HG03571 (cell line): ENCODE measurements at regions not wholly inside any gene's neighbourhood (a gene's known extent, or its start where the extent isn't known, plus 50 kb on each side); places are given as distances from the start of the nearest gene placed in this dataset.

ENCODE experiments used
- ATAC-seq: cut with Tn5 transposase; IDR thresholded peaks from one replicate; pipeline ENCODE4 v1.9.1; 2021; ENCODE audit not compliant: unreplicated experiment

DNA sequence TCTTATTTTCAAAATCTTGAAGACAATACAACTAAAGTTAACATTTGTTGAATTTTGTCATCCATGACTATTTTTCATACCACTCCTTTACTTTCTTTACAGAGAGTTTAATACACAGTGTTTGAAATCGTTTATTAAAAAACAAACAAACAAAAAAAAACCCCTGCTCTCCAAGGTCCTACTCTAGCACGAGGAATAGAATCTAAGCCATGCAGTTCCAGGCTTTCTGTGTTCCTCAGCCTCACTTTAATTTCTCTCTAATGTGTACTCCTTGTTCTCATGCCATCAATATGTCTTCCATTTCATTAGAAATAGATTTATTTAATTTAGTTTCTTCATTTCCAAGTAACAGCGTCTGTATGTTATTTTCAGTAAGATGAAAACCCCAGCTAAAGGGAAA, 381.2 kb upstream of the MC4R start:
- no peak for ATAC-seq

DNA sequence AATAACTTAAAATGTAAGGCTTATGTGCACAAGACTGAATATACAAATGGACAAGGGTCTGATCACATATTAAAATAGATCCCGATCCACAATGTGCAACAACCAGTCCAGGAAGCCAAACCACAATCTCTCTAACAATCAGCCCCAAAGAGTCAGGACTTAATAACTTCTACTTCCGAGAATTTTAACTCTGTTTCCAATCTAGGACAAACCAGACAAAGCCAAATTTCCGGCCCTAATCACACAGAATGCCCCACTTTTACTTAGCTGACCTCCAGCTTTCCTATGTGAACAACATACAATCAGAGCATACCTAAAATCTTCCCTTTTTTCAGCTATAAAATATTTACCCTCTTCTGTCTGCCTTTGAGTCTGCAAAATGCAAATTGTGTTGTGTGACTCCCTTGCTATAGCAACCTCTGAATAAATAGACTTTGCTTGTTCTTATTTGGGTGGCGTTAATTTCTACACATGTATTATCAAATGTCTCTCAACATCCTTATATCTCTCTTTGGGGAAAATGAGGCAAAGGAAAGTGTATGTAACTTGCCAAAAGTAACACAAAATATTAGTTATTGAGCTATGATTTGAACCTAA, 381.9 kb upstream of the MC4R start:
- ATAC-seq = no peak

DNA sequence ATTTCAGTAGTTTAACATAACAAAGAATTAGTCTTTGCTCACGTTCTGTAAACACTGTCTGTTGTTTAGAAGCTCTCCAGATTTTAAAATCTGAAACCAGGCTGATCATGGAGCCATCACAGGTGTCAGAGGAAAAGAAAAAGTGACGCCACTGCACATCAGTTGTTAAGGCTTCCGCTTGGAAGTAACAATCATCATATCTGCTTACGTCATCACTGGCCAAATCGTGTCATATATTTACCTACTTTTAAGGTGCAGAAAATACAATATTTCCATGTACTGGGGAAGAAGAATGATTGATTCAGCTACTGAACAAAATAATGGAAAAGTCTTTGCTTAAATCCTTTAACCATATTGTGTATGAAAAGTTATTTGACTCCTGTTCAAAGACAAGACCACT, 382.6 kb upstream of the MC4R start:
- no peak for ATAC-seq

DNA sequence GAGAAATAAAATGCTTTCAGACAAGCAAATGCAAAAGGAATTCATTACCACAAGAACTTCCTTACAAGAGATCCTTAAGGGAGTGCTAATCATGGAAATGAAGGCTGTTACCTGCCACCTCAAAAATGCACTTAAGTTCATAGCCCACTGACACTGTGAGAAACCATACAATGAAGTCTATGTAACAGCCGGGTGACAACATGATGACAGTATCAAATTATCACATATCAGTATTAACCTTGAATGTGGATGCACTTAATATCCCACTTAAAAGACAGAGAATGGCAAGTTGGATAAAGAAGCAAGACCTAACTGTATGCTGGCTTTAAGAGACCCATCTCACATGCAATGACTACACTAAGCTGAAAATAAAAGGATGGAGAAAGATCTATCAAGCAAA, 403.4 kb upstream of the MC4R start:
- no peak for ATAC-seq

DNA sequence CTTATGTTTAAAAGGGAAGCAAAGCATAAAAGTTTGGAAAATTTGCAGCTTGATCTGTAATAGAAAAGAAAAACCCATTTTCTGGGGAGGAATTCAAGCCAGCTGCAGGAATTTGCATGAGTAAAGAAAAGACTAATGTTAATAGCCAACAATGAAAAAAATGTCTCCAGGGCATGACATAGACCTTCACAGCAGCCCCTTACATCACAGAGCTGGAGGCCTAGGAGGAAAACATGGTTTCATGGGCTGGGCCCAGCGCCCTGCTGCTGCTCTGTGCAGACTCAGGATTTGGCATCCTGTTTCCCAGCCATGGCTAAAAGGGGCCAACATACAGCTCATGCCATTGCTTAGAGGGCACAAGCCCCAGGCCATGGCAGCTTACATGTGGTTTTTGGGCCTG, 411.6 kb upstream of the MC4R start:
- ATAC-seq = no peak

DNA sequence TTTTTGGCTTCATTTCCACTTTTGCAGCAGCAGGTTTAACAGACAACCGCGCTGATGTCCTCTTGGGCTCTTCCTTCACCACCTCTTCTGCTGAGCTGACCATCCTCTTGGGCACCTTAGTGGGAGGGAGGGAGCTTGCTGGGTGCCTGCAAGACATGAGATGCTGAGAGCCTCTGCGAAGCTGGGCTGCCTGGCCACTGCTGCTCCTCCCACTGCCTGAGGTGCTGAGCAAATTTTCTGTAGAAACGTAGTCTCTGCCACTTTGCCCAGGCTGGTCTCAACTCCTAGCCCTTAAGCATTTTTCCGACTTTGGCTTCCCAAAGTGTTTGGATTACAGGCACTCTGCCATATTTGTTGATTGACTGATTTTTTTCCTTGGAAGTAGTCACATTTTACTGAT, 422.2 kb upstream of the MC4R start:
- no peak for ATAC-seq

DNA sequence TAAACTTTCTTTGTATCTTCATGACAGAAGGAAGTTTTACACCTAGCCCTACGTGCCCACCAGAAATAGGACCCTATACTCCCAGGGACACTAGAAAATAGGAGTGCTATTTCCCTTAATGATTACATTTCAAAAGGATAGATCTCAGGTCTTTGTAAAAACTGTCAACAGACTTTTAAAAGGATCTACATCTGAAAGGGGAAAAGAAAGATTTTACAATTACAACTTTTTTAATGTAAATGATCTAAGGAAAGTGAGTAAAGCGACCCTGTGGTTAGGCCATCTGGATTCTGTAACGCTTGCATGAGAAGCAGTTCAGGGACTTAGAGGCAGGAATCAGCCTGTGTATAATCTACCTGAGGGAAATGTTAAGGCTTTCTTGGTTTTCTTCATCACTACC, 431.8 kb upstream of the MC4R start:
- ATAC-seq = no peak

DNA sequence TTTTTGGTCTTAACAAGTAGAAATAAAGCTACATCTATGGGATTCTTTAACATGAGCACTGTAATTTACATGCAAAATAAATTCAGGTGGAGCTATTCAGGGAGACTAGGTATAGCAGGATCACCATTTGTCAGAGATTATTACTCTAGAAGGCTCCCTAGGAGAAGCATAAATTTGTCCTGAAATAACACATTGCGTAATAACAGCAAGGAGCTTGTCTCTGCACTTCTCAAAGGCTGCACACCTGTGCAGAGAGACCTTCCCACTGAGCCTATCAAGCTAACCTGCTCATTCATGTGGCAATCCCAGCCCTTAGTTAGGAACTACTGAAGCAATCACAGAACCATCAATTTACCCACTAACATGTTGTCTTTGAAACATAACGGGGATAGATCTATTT, 437.4 kb upstream of the MC4R start:
- no peak for ATAC-seq

DNA sequence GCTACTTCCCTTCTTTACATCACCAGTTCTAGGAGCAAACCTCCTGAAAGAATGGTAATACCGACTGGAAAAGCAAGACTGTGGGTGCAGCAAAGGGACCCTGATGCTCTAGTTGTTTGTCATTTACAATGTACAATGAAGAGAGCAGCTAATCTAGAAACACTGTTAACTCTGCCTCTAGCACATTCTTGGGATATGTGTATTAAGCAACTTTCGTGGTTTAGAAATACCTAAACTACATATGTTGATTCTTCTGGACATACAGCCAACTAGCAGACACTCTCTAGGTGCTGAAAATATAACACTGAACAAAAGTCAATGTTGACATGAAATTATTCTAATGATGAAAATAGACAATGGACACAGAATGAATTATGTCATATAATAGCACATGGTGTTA, 440.3 kb upstream of the MC4R start:
- no peak for ATAC-seq

DNA sequence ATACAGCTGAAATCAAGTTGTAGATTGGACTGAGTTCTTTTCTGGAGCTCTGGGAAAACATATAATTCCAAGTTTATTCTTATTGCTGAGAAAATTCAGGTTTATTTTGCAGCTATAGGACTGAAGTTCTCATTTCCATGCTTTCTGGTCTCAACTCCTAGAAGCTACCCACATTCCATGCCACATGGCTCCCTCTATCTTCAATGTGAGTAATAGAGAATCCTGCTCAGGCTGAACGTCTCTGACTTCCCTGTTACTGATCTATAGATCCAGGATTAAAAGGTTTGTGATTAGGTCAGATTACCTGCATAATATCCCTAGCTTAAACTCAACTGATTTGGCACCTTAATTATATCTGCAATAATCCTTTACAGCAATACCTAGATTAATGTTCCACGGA, 453.8 kb upstream of the MC4R start:
- ATAC-seq = no peak

DNA sequence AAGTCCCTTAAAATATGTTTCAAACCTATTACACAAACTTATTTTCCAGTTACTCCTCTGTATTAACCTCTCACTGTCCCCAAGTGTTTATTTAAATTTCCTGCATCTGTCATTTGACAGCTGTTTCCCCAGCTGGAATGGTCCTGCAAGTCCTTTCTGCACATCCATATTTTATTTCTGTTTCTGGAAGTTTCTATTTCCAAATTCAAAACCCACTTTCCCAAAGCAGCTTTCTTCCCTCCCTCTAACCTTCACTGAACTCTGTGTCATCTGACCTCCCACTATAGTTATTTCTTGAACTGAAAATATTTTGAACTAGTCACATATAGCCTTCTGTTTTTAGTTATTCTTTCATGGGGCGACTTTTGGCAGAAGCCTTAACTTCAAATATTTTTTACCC, 459.4 kb upstream of the MC4R start:
- no peak for ATAC-seq

DNA sequence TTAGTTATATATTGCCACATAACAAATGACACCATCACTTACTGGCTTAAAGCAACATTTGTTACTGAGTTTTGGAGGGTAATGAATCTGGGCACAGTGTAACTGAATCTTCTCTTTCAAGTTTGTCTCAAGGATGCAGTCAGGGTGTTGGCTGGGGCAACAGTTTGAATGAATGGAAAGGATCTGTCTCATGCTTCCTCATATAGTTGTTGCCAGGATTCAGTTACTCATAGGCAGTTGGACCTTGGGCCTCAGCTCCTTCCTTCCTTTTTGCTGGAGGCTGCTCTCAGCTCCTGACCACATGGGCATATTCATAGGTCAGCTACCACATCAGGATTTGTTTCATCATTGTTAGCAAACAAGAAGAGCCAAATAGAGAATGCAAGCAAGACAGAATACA, 466.1 kb upstream of the MC4R start:
- no peak for ATAC-seq

DNA sequence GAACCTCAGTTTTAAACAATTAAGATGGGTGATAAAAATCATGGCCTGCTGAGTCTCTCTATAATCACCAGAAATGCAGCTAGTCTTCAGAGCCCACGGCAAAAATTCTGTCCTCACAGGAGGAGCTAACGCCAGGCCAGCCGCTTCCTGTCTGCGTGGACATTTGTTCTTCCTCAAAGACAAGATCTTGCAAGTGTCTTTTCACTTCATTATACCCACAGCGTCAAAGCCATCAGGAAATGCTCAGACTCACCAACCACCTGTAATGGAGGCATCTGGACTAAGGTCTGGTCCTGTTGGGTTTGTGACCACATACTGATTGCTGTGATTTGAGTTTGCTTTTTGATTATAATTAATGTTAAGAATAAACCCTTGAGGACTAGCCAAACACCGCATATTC, 473.8 kb upstream of the MC4R start:
- no peak for ATAC-seq

DNA sequence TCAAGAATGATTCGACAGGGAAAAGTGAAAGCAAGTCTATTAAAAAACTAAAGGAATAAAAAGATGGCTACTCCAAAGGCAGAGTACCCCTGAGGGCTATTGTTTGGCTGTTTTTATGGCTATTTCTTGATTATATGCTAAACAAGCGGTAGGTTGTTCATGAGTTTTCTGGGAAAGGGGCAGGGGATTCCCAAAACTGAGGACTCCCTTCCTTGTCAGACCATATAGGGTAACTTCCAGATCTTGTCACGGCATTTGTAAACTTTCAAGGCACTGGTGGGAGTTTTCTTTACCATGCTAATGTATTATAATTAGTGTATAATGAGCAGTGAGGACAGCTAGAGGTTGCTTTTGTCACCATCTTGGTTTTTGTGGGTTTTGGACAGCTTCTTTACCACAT, 474.9 kb upstream of the MC4R start:
- no peak for ATAC-seq

DNA sequence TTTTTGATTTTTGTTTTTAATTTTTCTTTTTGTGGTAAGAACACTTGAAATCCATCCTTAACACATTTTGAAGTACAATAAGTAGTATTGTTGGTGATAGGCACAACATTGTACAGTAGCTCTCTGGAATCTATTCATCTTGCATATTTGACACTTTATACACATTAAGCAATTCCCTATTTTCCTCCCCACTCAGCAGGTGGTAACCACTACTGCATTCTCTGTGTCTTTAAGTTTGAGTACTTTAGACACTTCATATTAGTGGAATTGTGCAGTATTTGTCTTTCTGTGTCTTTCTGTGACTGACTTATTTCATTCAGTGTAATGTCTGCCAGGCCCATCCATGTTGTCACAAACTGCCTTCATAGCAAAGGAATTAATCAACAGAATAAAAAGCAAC, 471.7 kb upstream of the CDH20 start:
- no peak for ATAC-seq

DNA sequence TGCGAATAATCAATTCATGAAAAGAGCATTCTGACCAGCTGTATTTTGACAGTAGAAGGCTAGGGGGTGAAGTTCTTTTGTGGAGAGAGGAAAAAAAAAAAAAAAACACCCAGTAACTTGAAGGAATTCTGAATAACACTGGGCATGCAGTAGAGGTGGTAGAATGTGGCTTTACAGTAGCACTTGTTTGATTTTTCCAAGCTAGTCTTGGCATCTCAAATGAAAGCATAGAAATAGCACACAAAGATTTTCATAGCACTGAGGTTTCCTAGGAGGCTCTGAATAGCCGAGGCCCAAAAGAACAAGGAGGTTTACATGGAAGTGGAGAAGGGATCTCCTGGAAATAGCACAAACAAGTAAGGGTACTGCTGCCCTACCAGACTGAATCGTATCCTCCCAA, 470.2 kb upstream of the CDH20 start:
- ATAC-seq = no peak

DNA sequence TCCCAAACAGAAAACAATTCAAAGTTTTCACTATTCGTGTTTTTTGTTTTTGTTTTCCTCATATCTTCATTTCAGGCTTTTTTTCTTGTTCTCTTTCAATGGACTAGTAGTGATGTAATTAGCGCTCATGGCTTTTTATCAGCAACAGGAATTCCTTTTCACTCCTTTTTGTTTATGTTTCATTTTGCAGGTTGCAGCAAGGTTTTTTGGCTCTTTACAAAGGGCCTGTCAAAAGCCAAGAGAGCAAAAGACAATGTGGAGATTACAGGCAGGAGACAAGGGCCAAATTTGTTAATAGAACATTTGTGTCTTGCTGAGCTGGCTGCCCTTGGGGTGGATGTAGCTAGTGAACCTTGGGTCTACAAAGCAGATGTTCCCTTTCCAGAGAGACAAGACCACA, 467.4 kb upstream of the CDH20 start:
- no peak for ATAC-seq

DNA sequence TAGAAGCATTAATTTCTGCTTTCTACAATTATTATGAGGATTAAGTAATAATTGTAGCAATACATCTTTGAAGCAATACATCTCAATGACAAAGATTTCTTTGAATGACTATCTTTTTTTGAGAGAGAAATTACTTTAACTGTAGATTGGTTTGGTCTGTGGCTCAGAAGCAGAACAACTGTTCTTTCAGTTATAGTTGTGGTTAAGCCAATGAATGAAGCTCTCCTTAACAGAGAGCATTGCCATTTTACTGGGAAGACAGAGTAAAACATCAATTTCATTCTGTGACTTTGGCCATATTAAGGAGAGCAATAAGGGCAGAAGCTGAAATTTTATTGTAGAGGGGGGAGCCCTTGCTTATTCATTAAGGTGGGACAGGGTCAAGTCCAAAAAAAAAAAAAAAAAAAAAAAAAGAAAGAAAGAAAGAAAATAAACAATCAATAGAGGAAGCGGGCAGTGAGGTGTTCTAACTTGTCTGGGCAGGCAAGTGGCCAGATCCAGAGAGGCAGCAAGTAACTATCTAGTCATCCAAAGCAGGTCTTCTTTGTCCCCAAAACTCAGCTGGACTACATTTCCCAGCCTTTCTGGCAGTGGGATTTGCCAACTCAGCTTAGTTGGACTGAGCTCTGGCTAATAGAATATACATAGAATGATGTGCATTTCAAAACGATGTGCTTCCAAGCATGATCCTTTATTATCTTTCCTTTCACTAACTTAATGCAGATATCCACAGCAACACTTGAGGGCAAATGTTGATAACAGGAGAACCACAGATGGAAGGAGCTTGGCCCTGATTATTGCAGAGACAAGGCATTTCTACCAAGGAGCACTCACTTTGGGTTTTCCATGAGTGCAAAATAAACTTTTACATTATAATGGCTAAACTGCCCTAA, 462.7 kb upstream of the CDH20 start:
- ATAC-seq = no peak

DNA sequence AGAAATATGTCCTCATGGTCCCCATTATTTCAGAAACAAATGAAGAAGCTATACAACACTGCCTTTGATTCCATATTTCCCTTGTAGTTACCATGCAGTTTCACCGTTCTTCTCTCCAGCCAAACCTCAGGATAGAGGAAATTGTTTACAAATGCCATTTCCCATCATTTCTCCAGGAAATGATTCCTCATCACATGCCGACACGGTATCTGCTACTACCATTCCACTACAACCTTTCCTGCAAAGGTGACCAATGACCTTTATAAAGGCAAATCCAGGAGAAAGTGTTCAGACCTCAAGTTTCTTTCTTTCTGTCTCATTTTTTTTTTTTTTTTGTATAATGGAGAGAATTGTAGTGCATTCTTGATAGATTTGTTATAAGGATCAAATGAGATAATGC, 460.8 kb upstream of the CDH20 start:
- ATAC-seq = no peak

DNA sequence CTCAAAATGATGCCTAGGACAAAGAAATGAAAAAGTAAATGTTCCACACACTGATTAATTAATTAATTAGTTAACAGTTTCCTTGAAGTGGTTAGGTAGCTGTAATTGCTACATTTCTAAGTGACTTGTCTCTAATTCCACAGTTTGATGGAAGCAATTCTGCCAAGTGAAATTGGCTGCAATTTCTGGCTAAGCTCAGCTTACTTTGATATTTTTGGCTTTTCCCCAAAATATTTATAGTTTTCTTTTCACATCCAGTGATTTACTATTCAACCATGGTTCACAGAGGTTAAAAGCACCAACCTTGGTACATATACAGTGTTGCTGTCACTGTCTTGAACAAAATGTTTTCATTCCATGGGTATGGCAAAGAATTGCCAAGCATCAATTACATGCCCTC, 459.5 kb upstream of the CDH20 start:
- no peak for ATAC-seq

DNA sequence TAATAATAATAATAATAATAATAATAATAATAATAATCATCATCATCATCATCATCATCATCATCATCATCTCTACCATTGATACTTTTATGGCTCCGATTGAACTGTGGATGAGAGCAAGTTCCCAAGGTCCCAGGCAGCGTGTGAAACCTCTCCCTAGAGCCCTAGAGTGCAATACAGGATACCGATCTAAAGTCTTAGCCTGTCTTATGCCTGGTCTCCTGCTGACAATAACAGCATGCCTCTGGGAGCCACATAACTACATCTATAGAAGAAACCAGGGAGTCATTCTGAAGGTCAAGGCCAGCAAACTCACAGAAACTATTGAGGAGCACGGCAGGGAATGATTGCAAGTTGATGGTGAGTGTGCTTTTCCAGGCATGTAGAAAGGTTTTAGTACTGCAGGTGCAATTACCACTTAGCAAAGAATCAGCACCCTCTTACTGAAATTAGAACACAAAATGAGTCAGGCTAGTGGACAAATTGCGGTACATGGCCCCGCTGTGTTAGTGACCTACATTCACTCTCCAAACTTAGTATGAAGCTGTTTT, 457.2 kb upstream of the CDH20 start:
- no peak for ATAC-seq

DNA sequence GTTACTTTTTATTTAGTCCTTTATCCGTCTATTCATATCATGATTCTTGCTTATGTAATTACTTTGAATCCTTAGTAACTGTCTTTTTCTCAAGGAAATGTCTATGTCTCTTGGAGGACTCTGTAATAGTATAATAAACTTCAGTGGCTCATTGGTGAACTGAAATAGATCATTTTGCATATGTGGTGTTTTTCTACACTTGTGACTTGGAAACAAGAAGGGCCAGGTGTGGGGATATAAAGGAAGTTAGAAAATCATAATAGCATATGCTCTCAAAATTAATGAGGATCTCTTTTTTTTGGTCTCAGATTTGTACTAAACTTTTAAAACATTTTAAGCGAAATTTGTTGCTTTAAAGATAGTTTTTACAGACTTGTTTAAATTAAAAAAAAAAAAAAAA, 453.0 kb upstream of the CDH20 start:
- ATAC-seq = no peak

DNA sequence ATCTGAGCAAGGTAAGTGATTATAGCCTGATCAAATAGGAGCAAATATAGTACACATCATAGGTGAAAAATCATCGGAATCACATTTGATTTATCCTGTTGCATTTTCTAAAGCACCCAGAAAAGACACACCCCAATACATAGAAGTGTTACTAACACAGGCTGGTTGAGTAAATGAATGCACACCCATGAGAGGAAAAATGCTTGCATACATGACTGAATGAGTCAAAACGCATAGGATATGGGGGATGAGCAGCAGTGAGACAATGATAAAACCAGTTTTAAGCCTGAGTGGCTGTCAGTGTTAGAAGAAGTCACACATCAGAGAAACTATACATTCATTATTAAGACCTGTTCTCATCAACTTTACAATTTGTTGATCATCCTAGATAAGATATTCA, 449.6 kb upstream of the CDH20 start:
- ATAC-seq = no peak
